ENCODE measurements at regions not wholly inside any gene's neighbourhood (a gene's known extent, or its start where the extent isn't known, plus 50 kb on each side); places are given as distances from the start of the nearest gene placed in this dataset.

DNA sequence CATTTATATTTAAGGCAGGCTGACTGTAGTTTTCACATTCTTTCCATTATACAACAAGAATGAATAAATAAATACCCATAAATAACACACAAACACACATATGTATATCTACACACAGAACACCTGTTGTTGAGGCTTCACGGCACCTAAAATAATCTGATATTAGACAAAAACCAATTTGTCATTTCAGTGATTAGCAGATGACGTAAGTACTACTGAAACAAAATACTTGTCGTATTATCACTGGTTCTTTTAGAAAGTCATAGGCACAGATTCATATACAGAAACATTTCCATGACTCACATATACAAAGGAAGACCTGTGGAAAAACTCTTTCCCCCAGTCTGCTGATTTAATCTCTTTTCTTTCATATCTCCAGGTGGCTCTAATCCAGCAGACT is 1113.4 kb upstream of the FANCL start:
- H3K27me3 ChIP-seq (replicated peaks; ENCODE audit: insufficient read depth) = no peaks in the 10 kb centered on the region
- no peak overlapping the region for H3K27ac ChIP-seq
- in situ Hi-C loops (cut with MboI) = no loop called here
- no peak for DNase-seq
- no peak overlapping the region for H3K9ac ChIP-seq
- H3K79me2 ChIP-seq (ENCODE audit: insufficient read depth) = no peaks in the 10 kb centered on the region
- no peaks in the 10 kb centered on the region for H3K36me3 ChIP-seq (ENCODE audit: low read depth)
- WGBS, 2 experiments (ENCODE audit: low coverage in 1 of 2, low lambda C conversion rate in 2 of 2, missing lambda C conversion rate in 2 of 2) = 30 to 35% methylated on average over 3 of the region's 3 CpGs
- no peaks in the 10 kb centered on the region for H3F3A ChIP-seq (ENCODE audit: insufficient read depth)
- TF ChIP-seq EZH2phosphoT487 (IDR thresholded peaks at IDR 0.05; ENCODE audit: insufficient read depth, low read depth) (no peak), EZH2 (IDR thresholded peaks at IDR 0.05; ENCODE audit: insufficient read depth, poor library complexity, severe bottlenecking) (no peak)
- no peaks in the 10 kb centered on the region for H3K4me1 ChIP-seq (ENCODE audit: insufficient read depth)
- no peak overlapping the region for H3K4me2 ChIP-seq (ENCODE audit: unreplicated experiment)
- H3K9me3 ChIP-seq (ENCODE audit: low read depth) = no peaks in the 10 kb centered on the region
- H3K4me3 ChIP-seq = no peak overlapping the region
- H3K9me2 ChIP-seq (ENCODE audit: insufficient read depth) = no peaks in the 10 kb centered on the region
- H4K20me1 ChIP-seq (ENCODE audit: insufficient read depth) = no peaks in the 10 kb centered on the region
- no peak overlapping the region for H2AFZ ChIP-seq

DNA sequence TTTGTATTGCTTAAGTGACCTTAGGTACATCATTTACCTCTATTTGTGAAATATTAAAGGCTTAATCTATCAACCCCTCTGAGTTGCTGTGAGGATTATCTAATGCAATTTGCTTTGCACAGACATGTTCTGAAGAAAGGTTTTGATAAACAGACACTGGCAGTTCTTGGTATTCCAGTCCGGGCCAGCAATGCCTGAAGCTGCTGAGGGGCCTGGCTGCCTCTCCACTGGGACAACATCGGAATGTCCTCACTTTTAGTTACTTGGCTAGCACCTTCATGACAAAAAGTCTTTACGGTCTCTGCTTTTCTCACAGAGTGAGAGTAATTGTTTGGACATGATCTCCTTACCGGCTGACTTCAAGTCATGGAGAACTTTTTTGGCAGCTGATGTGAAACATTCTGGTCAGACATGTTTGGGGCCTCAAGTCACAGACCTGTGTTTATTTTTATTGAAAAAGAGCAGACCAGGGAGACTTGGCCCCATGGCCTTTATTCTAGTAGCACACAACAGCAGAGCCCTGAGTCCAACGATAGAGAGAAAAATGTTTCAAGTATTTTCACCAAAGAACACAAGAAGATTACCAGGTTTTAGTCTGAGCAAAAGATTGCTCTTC is 1112.3 kb upstream of the FANCL start:
- H3K9ac ChIP-seq = no peak overlapping the region
- no peak for DNase-seq
- in situ Hi-C loops (cut with MboI) = no loop called here
- H4K20me1 ChIP-seq (ENCODE audit: insufficient read depth) = no peaks in the 10 kb centered on the region
- no peak for TF ChIP-seq EZH2phosphoT487 (IDR thresholded peaks at IDR 0.05; ENCODE audit: insufficient read depth, low read depth)
- TF ChIP-seq EZH2 (IDR thresholded peaks at IDR 0.05; ENCODE audit: insufficient read depth, poor library complexity, severe bottlenecking) = no peak
- no peaks in the 10 kb centered on the region for H3K36me3 ChIP-seq (ENCODE audit: low read depth)
- H3K79me2 ChIP-seq (ENCODE audit: insufficient read depth) = no peaks in the 10 kb centered on the region
- no peak overlapping the region for H3K27ac ChIP-seq
- H3K9me3 ChIP-seq (ENCODE audit: low read depth) = no peaks in the 10 kb centered on the region
- H3K9me2 ChIP-seq (ENCODE audit: insufficient read depth) = no peaks in the 10 kb centered on the region
- whole genome bisulfite sequencing, 2 experiments (ENCODE audit: low coverage in 1 of 2, low lambda C conversion rate in 2 of 2, missing lambda C conversion rate in 2 of 2) = 17 to 18% methylated on average over 5 of the region's 5 CpGs
- H3F3A ChIP-seq (ENCODE audit: insufficient read depth) = no peaks in the 10 kb centered on the region
- H3K4me3 ChIP-seq = no peak overlapping the region
- no peak overlapping the region for H3K4me2 ChIP-seq (ENCODE audit: unreplicated experiment)
- H3K27me3 ChIP-seq (replicated peaks; ENCODE audit: insufficient read depth) = no peaks in the 10 kb centered on the region
- H3K4me1 ChIP-seq (ENCODE audit: insufficient read depth) = no peaks in the 10 kb centered on the region
- H2AFZ ChIP-seq = no peak overlapping the region

DNA sequence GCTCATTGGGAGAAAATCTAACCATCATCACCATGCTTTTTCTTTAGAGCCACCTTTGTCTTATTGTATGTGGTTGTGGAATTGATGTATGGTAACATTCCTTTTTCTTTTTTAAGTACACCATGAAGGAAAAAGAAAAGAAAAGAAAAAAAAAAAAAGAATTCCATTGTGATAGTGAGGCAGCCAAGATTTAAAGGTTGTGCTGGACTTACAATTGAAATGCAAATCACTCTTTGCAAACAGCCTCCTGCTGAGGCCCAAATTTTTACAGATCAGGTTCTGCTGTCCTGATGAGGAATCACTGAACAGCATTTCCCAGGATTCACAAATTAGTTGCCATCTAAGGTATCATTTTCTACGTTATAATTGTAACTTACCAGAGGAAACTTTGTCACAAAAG is 1101.0 kb upstream of the FANCL start:
- Histone ChIP-seq H3K9ac (no peak overlapping the region), H3K79me2 (ENCODE audit: insufficient read depth) (no peaks in the 10 kb centered on the region), H2AFZ (no peak overlapping the region), H4K20me1 (ENCODE audit: insufficient read depth) (no peaks in the 10 kb centered on the region), H3K4me2 (ENCODE audit: unreplicated experiment) (no peak overlapping the region), H3F3A (ENCODE audit: insufficient read depth) (no peaks in the 10 kb centered on the region), H3K4me3 (no peak overlapping the region), H3K27me3 (replicated peaks; ENCODE audit: insufficient read depth) (no peaks in the 10 kb centered on the region), H3K36me3 (ENCODE audit: low read depth) (no peaks in the 10 kb centered on the region), H3K9me3 (ENCODE audit: low read depth) (no peaks in the 10 kb centered on the region), H3K27ac (no peak overlapping the region), H3K9me2 (ENCODE audit: insufficient read depth) (no peaks in the 10 kb centered on the region), H3K4me1 (ENCODE audit: insufficient read depth) (no peaks in the 10 kb centered on the region)
- in situ Hi-C loops (cut with MboI) = no loop called here
- no peak for DNase-seq
- WGBS, 2 experiments (ENCODE audit: low coverage in 1 of 2, low lambda C conversion rate in 2 of 2, missing lambda C conversion rate in 2 of 2) = 6% methylated on average over 1 of the region's 1 CpG
- TF ChIP-seq EZH2 (IDR thresholded peaks at IDR 0.05; ENCODE audit: insufficient read depth, poor library complexity, severe bottlenecking) (no peak), EZH2phosphoT487 (IDR thresholded peaks at IDR 0.05; ENCODE audit: insufficient read depth, low read depth) (no peak)

DNA sequence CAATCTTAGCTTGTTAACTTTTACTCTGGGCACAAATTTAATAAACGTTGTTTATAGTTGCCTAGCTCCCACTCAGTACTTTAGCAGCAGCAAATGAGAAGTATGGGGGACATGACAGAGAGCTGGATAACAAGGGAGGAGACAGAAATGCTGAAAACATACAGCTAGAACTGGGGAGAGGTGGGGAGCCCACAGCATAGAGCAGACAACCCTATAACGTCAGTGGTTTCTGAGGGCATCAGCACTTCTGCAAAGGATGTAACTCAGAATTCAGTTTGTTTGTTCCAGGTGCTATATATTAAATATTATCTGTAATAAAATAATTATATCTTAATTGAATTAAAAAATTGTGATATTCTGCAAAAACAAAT is 1098.7 kb upstream of the FANCL start:
- H3K4me3 ChIP-seq = no peak overlapping the region
- no peaks in the 10 kb centered on the region for H3K36me3 ChIP-seq (ENCODE audit: low read depth)
- no peak overlapping the region for H3K27ac ChIP-seq
- DNase-seq = no peak
- TF ChIP-seq EZH2 (IDR thresholded peaks at IDR 0.05; ENCODE audit: insufficient read depth, poor library complexity, severe bottlenecking) (no peak), EZH2phosphoT487 (IDR thresholded peaks at IDR 0.05; ENCODE audit: insufficient read depth, low read depth) (no peak)
- H2AFZ ChIP-seq = no peak overlapping the region
- H3K9me3 ChIP-seq (ENCODE audit: low read depth) = no peaks in the 10 kb centered on the region
- H3K4me1 ChIP-seq (ENCODE audit: insufficient read depth) = no peaks in the 10 kb centered on the region
- H3K79me2 ChIP-seq (ENCODE audit: insufficient read depth) = no peaks in the 10 kb centered on the region
- no peaks in the 10 kb centered on the region for H3K27me3 ChIP-seq (replicated peaks; ENCODE audit: insufficient read depth)
- WGBS, 2 experiments (ENCODE audit: low coverage in 1 of 2, low lambda C conversion rate in 2 of 2, missing lambda C conversion rate in 2 of 2) = 4 to 5% methylated on average over 2 of the region's 2 CpGs
- no peaks in the 10 kb centered on the region for H3F3A ChIP-seq (ENCODE audit: insufficient read depth)
- H4K20me1 ChIP-seq (ENCODE audit: insufficient read depth) = no peaks in the 10 kb centered on the region
- in situ Hi-C loops (cut with MboI) = no loop called here
- H3K9me2 ChIP-seq (ENCODE audit: insufficient read depth) = no peaks in the 10 kb centered on the region
- H3K4me2 ChIP-seq (ENCODE audit: unreplicated experiment) = no peak overlapping the region
- no peak overlapping the region for H3K9ac ChIP-seq

Measured in GM23248 (cell line).